Activated naive CD8-positive, alpha-beta T cell treated with anti-CD3 and anti-CD28 coated beads, Interleukin-2, amount 10 ng/mL, durations not matched to agents 7 days and 5 days (primary cell): ENCODE measurements at regions not wholly inside any gene's neighbourhood (a gene's known extent, or its start where the extent isn't known, plus 50 kb on each side); places are given as distances from the start of the nearest gene placed in this dataset.

Experiments used
- ATAC-seq: fragments of 150-1000 bp; cut with Tn5 transposase; one replicate; pipeline ENCODE4 v1.10.0; 2021; ENCODE audit warnings: low read depth, moderate library complexity
- POLR2A ChIA-PET: fragments of 350-600 bp; sonication (Branson Sonifier 250); formaldehyde crosslinking; loops from one replicate; lab custom pipeline; 2021; ENCODE audit warnings: antibody characterized with exemption; lab: Charles Lee
- DNase-seq: peaks from one replicate; pipeline ENCODE4 v3.0.0; 2021
- H3K27ac Mint-ChIP-seq: one replicate; pipeline ENCODE4 v1.8.0; 2022; ENCODE audit warnings: mild to moderate bottlenecking, mixed read lengths
- H3K27me3 Mint-ChIP-seq: one replicate; pipeline ENCODE4 v1.8.0; 2022; ENCODE audit warnings: mild to moderate bottlenecking, moderate library complexity, mixed read lengths
- H3K36me3 Mint-ChIP-seq: one replicate; pipeline ENCODE4 v1.8.0; 2021; ENCODE audit warnings: mild to moderate bottlenecking, mixed read lengths
- H3K4me1 Mint-ChIP-seq: one replicate; pipeline ENCODE4 v1.8.0; 2021; ENCODE audit warnings: mixed read lengths
- H3K4me3 Mint-ChIP-seq: one replicate; pipeline ENCODE4 v1.8.0; 2022; ENCODE audit warnings: mild to moderate bottlenecking, moderate library complexity, mixed read lengths
- H3K9me3 Mint-ChIP-seq: one replicate; pipeline ENCODE4 v1.8.0; 2021; ENCODE audit warnings: mixed read lengths

DNA sequence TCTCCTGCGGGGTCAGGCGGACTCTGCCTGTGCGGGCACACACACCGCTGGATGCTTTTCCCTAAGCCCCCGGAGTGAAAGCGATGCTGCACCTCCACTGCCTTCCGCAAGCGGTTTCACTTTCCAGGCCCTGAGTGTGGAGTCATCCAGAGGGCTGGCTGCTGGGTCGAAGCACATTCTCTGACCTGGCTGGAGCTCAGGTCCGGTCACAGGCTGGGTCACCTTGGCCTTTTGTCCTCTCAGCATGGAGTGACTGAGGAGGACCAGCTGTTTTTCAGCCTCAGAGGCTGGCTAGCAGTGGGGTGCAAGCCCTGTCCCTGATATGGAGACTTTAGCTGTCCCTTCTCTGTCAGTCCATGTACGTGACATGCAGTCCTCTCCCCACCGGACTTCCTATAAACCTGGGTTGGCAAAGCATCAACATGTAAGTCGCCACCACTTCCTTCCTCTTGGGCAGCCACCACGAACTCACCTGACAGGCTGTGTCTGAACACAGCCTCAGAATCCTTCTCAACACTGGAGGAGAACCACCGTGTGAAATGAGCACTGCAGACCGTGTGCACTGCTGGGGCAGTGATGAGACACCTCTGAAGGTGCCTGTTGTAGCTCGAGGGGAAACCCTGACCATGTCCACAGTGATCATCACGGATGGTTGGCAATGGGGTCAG lies 51.3 kb downstream of the GADD45G start:
- H3K27me3 Mint-ChIP-seq = peaks cover 28% of the 10 kb centered on the region
- peak; percentile 59 for ATAC-seq
- no peaks in the 10 kb centered on the region for H3K9me3 Mint-ChIP-seq
- H3K27ac Mint-ChIP-seq = peak overlapping the region; percentile 77
- H3K4me3 Mint-ChIP-seq = peak overlapping the region; percentile 67
- POLR2A ChIA-PET = interaction anchor here (0.9 to 2.8 kb wide), 4 partner anchors 51 to 343 kb away, joined by 3 to 15 read pairs (median 4); partner anchors contain the start of gene GADD45G
- H3K36me3 Mint-ChIP-seq = peaks cover 5% of the 10 kb centered on the region
- H3K4me1 Mint-ChIP-seq = peaks cover 34% of the 10 kb centered on the region
- peak; percentile 59 for DNase-seq

DNA sequence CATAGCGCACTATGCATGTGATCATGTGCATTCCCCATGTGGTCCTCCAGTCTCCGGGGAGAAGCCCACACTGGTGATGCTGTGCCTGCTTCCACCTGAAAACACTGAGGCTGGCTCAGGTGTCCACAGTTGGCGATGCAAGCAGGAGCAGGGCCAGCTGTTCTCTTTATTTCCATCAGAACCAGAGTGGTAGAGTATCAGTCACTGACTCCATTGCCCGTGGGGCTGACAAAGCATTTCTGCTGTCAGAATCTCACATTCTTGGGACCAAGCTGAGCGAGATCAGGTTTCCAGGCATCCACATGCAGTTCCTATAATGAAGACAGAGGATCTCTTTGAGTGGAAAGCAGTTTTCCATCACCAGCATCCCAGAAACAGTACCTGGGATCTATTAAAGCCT lies 52.5 kb downstream of the GADD45G start:
- peaks cover 5% of the 10 kb centered on the region for H3K36me3 Mint-ChIP-seq
- peak overlapping the region; percentile 18 for H3K27ac Mint-ChIP-seq
- peaks cover 27% of the 10 kb centered on the region for H3K27me3 Mint-ChIP-seq
- no peaks in the 10 kb centered on the region for H3K9me3 Mint-ChIP-seq
- peak overlapping the region; percentile 67 for H3K4me3 Mint-ChIP-seq
- DNase-seq (no peak), ATAC-seq (no peak)
- POLR2A ChIA-PET = interaction anchor here (1.3 to 2.8 kb wide), 4 partner anchors 9 to 342 kb away, joined by 3 to 15 read pairs (median 4); partner anchors contain the start of gene GADD45G
- H3K4me1 Mint-ChIP-seq = peaks cover 34% of the 10 kb centered on the region

DNA sequence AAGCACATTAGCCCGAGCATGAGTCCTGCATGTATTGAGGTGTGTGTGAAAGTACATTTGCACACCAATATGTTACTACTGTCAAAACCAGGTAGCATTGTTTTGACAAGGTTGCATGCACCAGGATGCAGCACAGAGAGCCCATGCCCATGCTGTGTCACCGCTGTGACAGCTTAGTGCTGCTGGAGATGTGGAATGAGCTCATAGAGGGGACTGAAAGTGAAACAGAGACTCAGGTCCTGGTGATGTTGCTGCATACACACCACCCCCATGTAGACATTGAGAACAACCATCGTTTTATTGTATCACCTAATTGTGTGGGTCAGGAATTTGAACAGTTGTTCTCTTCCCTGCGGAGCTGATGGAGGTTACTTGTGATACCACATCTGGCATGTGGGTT lies 53.0 kb downstream of the GADD45G start:
- Mint-ChIP-seq H3K9me3 (no peaks in the 10 kb centered on the region), H3K27me3 (peaks cover 23% of the 10 kb centered on the region), H3K4me1 (peaks cover 34% of the 10 kb centered on the region), H3K4me3 (peak overlapping the region; percentile 36), H3K27ac (peak overlapping the region; percentile 49), H3K36me3 (peaks cover 5% of the 10 kb centered on the region)
- peak; percentile 96 for ATAC-seq
- DNase-seq = no peak
- POLR2A ChIA-PET = interaction anchor here (1.3 to 2.8 kb wide), 3 partner anchors 8 to 85 kb away, joined by 3 to 15 read pairs (median 4); partner anchors contain the start of gene GADD45G

DNA sequence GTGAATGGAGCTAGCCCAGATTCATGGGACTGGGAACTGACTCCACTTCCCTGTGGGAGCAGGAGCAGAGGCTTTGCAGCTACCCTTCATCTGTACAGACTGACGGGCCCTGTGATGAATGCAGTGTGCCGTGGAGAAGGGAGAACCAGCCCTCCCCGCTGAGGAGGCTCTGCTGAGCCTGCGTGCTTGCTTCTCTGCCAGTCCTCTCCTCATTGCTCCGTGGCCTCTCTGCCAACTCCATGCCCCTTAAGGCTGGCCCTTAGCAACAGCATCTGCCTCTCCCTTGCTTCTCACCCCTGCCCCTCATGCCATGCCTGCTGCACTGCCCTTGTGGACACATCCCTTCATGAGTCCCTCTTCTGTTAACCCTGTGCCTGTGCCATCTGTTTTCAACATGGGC lies 53.6 kb downstream of the GADD45G start:
- ATAC-seq = no peak
- H3K27ac Mint-ChIP-seq = peak overlapping the region; percentile 72
- H3K36me3 Mint-ChIP-seq = peaks cover 5% of the 10 kb centered on the region
- no peaks in the 10 kb centered on the region for H3K9me3 Mint-ChIP-seq
- H3K27me3 Mint-ChIP-seq = peaks cover 22% of the 10 kb centered on the region
- H3K4me3 Mint-ChIP-seq = peak overlapping the region; percentile 7
- peaks cover 37% of the 10 kb centered on the region for H3K4me1 Mint-ChIP-seq
- no peak for DNase-seq
- POLR2A ChIA-PET = interaction anchor here (1.3 to 2.8 kb wide), 3 partner anchors 8 to 85 kb away, joined by 3 to 15 read pairs (median 4); partner anchors contain the start of gene GADD45G

DNA sequence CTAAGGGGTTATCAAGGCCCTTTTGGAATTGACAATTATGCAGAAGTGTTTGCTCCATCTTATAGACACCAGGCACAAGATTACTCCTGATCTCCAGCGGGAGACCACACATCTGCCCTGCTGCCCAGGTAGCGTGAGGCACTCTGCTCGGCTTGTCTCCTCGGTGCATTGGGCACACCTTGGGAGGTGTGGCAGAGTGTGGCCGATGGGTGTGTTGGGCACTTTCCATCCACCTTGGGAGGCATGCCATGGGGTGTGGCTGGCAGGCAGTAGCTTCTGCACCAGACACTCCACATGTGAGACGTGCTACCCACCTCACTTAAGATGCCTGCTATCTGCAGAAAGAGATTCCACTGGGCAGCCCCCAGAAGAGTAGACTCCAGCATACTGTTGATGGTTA lies 54.1 kb downstream of the GADD45G start:
- Mint-ChIP-seq H3K27ac (no peak overlapping the region), H3K9me3 (no peaks in the 10 kb centered on the region), H3K27me3 (peaks cover 24% of the 10 kb centered on the region), H3K4me1 (peaks cover 42% of the 10 kb centered on the region), H3K4me3 (no peak overlapping the region), H3K36me3 (peaks cover 5% of the 10 kb centered on the region)
- no peak for DNase-seq
- no peak for ATAC-seq
- POLR2A ChIA-PET = no interaction called here

DNA sequence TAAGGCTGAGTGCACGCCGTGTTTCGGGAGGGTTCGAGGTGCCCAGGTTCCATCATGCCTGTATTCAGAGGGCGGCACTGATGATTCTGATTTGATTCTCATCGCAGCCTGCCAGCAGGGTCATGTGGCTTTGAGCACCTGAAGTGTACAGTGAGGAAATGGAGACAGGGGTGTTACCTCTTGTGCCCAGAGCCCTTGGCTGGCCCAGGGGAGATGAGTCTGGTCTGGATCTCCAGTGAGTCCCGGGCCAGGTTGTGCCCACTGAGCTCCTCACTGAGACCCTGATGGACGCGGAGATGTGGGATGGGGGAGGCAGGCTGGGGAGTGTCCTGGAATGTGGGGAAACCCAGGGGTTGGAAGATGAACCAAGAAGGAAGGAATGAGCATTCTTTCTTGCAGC lies 54.7 kb downstream of the GADD45G start:
- Mint-ChIP-seq H3K36me3 (peaks cover 5% of the 10 kb centered on the region), H3K9me3 (no peaks in the 10 kb centered on the region), H3K27ac (no peak overlapping the region), H3K4me3 (no peak overlapping the region), H3K4me1 (peaks cover 43% of the 10 kb centered on the region), H3K27me3 (peaks cover 27% of the 10 kb centered on the region)
- no peak for DNase-seq
- POLR2A ChIA-PET = no interaction called here
- no peak for ATAC-seq

DNA sequence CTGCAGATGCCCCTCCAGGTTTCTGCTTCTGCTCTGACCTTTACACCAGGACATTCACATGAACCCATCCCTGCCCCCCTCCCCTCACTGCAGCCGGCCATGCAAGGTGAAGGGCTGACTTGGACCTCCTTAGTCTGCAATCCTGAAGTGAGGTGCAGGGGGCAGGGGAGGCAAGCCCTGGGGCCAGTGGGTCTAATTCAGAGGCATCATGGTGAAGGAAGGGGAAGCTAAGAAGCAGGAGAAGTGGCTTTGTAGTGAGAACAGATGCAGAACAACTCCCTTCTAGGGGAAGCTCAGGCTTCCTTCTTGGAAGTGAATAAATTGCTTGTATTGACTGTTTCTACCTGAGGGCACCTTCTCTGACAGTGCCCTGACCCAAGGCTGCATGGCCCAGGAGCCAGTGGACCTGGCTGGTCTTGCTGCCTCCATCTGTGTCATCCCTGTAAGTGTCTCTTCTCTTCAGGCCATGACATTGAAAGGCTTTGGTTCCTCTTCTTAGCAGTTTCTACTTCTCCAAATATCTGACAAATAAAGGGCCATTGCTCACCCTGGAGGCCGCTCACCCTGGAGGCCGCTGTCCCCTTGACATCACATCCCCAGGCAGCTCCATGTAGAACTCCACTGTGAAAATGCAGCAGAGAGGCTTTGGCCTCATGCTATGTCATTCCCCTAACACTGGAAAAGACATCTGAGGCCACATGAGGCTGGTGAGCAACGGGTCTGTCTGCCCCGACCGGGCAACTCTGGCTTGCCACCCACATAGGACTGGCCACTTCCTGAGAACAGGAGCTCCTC lies 55.3 kb downstream of the GADD45G start:
- no peak for ATAC-seq
- H3K4me3 Mint-ChIP-seq = no peak overlapping the region
- H3K4me1 Mint-ChIP-seq = peaks cover 40% of the 10 kb centered on the region

DNA sequence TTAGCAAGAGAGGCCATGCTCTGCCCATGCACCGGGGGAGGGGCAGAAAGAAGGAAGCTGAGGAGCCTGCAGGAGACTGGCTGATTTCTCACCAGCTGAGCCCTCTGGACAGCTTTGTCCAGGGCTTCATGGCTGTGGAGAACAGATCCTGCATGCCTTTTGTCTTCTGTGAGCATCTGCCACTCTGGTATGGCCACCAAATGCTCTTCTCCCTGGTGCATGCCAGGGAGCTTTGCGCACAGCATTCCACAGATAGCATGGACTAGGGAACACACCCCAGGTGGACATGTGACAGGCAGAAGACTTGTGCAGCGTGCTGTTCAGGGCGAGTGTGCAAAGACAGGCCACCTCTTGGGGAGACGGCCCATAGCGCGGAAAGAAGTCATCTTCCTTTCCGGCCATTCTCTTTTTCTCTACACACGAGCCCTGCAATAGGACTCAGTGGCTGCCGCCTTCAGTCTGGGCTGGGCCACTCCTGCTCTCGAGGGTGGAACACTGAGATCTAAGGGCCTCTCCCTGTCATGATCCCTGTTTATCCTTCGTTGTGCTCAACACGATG lies 56.7 kb downstream of the GADD45G start:
- ATAC-seq (no peak), DNase-seq (no peak)
- POLR2A ChIA-PET = no interaction called here
- Mint-ChIP-seq H3K9me3 (no peaks in the 10 kb centered on the region), H3K4me3 (no peak overlapping the region), H3K27me3 (peaks cover 29% of the 10 kb centered on the region), H3K27ac (no peak overlapping the region), H3K36me3 (peaks cover 3% of the 10 kb centered on the region), H3K4me1 (peaks cover 29% of the 10 kb centered on the region)

More for the DNA sequence above, 55.3 kb downstream of the GADD45G start:
- POLR2A ChIA-PET = no interaction called here
- DNase-seq = no peak
- Mint-ChIP-seq H3K27me3 (peaks cover 25% of the 10 kb centered on the region), H3K9me3 (no peaks in the 10 kb centered on the region), H3K36me3 (peaks cover 5% of the 10 kb centered on the region), H3K27ac (peak overlapping the region; percentile 46)

DNA sequence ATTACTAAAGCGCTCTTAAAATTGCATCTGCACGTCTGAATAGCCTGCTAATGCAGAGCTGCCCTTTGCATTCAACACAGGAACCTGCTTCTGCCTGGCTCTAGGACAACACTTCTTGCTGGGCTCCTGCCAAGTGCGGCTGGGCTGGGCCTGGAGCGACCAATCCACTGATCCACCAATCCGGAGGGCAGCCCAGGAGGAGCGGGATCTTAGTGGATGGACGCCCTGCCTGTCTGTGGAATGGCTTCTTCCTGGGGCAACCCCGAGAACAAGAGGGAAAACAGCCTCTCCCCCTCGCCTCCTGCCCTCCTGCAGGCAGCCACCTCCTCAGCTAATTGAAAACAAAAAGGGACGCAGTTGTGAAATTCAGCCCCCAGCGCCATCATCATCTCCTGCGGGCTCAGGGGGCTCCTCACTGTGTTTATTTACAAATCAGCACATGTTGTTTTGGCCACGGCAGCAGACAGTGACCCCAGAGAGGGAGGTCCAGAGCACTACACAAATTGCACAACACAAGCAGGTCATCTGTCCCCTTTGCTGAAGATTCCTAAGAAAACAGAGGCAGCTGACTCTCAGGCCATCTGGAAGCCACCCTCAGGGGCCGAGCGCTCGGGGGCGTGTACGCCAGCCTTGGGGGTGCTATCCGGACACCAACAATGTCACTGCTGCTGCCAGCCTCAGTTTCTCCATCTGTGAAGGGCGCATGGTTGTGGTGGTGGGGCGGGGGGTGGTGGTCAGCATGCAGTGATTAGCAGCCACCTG lies 57.3 kb downstream of the GADD45G start:
- DNase-seq = no peak
- Mint-ChIP-seq H3K27ac (no peak overlapping the region), H3K4me3 (no peak overlapping the region), H3K9me3 (no peaks in the 10 kb centered on the region), H3K36me3 (no peaks in the 10 kb centered on the region), H3K27me3 (peaks cover 29% of the 10 kb centered on the region), H3K4me1 (peaks cover 22% of the 10 kb centered on the region)
- POLR2A ChIA-PET = no interaction called here
- ATAC-seq = no peak

DNA sequence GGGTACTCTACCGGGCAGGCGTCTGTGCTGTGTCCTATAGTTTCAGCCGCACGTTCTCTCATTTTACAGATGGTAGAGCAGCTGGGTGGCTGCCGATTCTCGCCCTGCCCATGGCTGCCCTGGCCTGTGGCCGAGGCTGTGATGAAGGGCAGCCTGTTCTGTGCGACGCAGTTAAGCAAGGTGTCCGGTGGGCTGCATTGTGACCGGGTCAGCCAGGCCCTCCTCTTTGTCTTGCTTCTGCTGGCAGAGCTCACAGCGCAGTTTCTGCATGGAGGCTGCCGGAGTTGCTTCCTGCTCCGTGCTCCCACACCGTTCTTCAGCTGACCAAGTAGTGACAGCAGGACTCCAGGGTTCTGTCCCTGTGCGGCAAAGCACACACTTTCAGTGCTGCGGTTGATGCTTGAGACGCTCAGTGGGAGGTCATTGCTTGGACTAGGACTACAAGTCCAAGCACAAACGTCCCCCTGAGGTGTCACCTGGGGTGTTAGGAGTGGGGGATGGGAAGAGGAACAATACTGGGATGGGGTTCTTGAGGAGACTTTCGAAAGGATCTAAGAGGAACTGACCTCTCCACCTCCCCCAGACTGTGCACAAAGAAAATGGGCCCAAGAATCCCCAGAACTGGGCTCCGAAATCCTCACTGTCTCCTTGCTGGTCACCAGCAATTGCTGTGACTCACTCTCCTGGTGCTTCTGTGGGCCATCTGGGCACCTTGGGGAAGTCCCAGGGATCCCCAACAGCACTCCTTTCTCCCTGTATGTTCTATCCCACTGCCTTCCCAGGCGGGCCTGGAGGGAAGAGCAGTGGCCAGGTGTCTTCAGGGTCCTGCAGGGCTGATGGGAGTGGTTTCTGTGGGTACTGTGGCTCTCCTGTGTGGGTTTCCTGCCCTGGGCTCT lies 58.2 kb downstream of the GADD45G start:
- POLR2A ChIA-PET = no interaction called here
- Mint-ChIP-seq H3K27ac (no peak overlapping the region), H3K4me1 (peaks cover 19% of the 10 kb centered on the region), H3K4me3 (no peak overlapping the region), H3K36me3 (no peaks in the 10 kb centered on the region), H3K9me3 (no peaks in the 10 kb centered on the region), H3K27me3 (peaks cover 29% of the 10 kb centered on the region)
- no peak for DNase-seq
- no peak for ATAC-seq

DNA sequence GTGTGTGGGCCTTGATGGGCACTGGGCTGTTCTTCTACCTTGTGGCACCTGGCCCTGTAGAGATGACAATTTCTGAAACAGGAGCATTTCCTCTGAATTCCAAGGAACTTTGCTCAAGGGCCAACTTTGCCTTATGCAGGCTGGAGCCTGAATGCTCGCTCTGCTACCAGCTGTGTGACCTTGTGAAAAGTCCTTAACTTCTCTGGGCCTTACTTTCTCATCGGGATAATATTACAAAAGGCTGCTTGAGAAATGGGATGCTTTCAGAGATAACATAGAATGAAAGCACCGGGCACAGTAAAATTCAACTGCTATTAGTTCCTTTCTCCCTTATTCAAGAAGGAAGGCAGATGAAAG lies 58.8 kb downstream of the GADD45G start:
- Mint-ChIP-seq H3K9me3 (no peaks in the 10 kb centered on the region), H3K27me3 (peaks cover 29% of the 10 kb centered on the region), H3K36me3 (no peaks in the 10 kb centered on the region), H3K27ac (no peak overlapping the region), H3K4me3 (no peak overlapping the region), H3K4me1 (peaks cover 19% of the 10 kb centered on the region)
- DNase-seq (no peak), ATAC-seq (no peak)
- POLR2A ChIA-PET = no interaction called here

DNA sequence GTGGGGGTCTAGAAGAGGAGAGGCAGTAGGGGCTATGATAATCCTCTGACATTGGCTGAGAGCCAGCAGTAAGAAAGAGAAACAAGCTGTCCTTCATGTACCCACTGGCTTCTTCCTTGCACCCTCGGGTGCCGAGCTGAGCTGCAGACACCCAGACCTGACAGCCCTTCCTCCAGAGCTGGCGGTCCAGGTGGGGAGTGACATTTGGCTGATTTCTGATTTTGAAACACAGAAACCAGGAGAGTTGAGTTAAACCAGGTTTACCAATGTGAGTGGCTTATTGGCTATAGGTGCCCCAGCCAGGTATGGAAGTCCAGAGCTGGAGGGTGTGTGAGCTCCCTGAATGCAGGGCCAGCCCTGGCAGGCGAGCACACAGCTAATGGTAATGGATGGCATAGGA lies 59.2 kb downstream of the GADD45G start:
- Mint-ChIP-seq H3K4me1 (peaks cover 22% of the 10 kb centered on the region), H3K27ac (no peak overlapping the region), H3K36me3 (no peaks in the 10 kb centered on the region), H3K4me3 (no peak overlapping the region), H3K27me3 (peaks cover 29% of the 10 kb centered on the region), H3K9me3 (no peaks in the 10 kb centered on the region)
- no peak for ATAC-seq
- DNase-seq = no peak
- POLR2A ChIA-PET = no interaction called here
